ENCODE measurements at regions not wholly inside any gene's neighbourhood (a gene's known extent, or its start where the extent isn't known, plus 50 kb on each side); places are given as distances from the start of the nearest gene placed in this dataset.

- FAIRE-seq (no peak), DNase-seq (ENCODE audit: low spot score) (no peak)
Measured at GRCh38 chr4:53816561-53816960, 225.3 kb upstream of the LNX1 start.

GRCh38 chr4:53815281-53815680, 224.0 kb upstream of the LNX1 start:
- no peak for FAIRE-seq
- no peak for DNase-seq (ENCODE audit: low spot score)

- FAIRE-seq (no peak), DNase-seq (ENCODE audit: low spot score) (no peak)
Measured at GRCh38 chr4:53813998-53814397, 222.7 kb upstream of the LNX1 start.

GRCh38 chr4:53810643-53811042, 219.4 kb upstream of the LNX1 start:
- DNase-seq (ENCODE audit: low spot score) (no peak), FAIRE-seq (no peak)

- DNase-seq (ENCODE audit: low spot score): no peak
- FAIRE-seq: no peak
Measured at GRCh38 chr4:53809816-53810215, 218.5 kb upstream of the LNX1 start.

GRCh38 chr4:53805291-53805690, 214.0 kb upstream of the LNX1 start:
- DNase-seq (ENCODE audit: low spot score) (no peak), FAIRE-seq (no peak)

- no peak for FAIRE-seq
- DNase-seq (ENCODE audit: low spot score): no peak
Measured at GRCh38 chr4:53804719-53805118, 213.4 kb upstream of the LNX1 start.

GRCh38 chr4:53802500-53802899, 211.2 kb upstream of the LNX1 start:
- DNase-seq (ENCODE audit: low spot score) (no peak), FAIRE-seq (no peak)

GRCh38 chr4:53801373-53801772, 210.1 kb upstream of the LNX1 start:
- DNase-seq (ENCODE audit: low spot score) (no peak), FAIRE-seq (no peak)

- FAIRE-seq (no peak), DNase-seq (ENCODE audit: low spot score) (no peak)
Measured at GRCh38 chr4:53800741-53801140, 209.5 kb upstream of the LNX1 start.

- no peak for DNase-seq (ENCODE audit: low spot score)
- FAIRE-seq: no peak
Measured at GRCh38 chr4:53793096-53793495, 201.8 kb upstream of the LNX1 start.

GRCh38 chr4:53790286-53790685, 199.0 kb upstream of the LNX1 start:
- no peak for DNase-seq (ENCODE audit: low spot score)
- no peak for FAIRE-seq

- DNase-seq (ENCODE audit: low spot score) (no peak), FAIRE-seq (no peak)
Measured at GRCh38 chr4:53788621-53789020, 197.3 kb upstream of the LNX1 start.

- no peak for DNase-seq (ENCODE audit: low spot score)
Measured at GRCh38 chr4:53788011-53788410, 196.7 kb upstream of the LNX1 start.

GRCh38 chr4:53786632-53787031, 195.3 kb upstream of the LNX1 start:
- DNase-seq (ENCODE audit: low spot score) (no peak), FAIRE-seq (no peak)

More at GRCh38 chr4:53788011-53788410, 196.7 kb upstream of the LNX1 start:
- no peak for FAIRE-seq

- DNase-seq (ENCODE audit: low spot score): no peak
- no peak for FAIRE-seq
Measured at GRCh38 chr4:53785996-53786395, 194.7 kb upstream of the LNX1 start.

GRCh38 chr4:53784112-53784511, 192.8 kb upstream of the LNX1 start:
- FAIRE-seq (no peak), DNase-seq (ENCODE audit: low spot score) (no peak)

- no peak for DNase-seq (ENCODE audit: low spot score)
- FAIRE-seq: no peak
Measured at GRCh38 chr4:53783208-53783859, 192.0 kb upstream of the LNX1 start.

- no peak for DNase-seq (ENCODE audit: low spot score)
Measured at GRCh38 chr4:53782458-53782845, 191.2 kb upstream of the LNX1 start.

GRCh38 chr4:53781629-53782457, 190.6 kb upstream of the LNX1 start:
- FAIRE-seq (no peak), DNase-seq (ENCODE audit: low spot score) (no peak)

More at GRCh38 chr4:53782458-53782845, 191.2 kb upstream of the LNX1 start:
- FAIRE-seq: no peak

GRCh38 chr4:53780736-53781400, 189.6 kb upstream of the LNX1 start:
- no peak for FAIRE-seq
- DNase-seq (ENCODE audit: low spot score): no peak

GRCh38 chr4:53779025-53779424, 187.7 kb upstream of the LNX1 start:
- FAIRE-seq (no peak), DNase-seq (ENCODE audit: low spot score) (no peak)
